SK-MEL-5 (cell line): ENCODE measurements at regions not wholly inside any gene's neighbourhood (a gene's known extent, or its start where the extent isn't known, plus 50 kb on each side); places are given as distances from the start of the nearest gene placed in this dataset.
"Not testable (repeated sequence)": the region's sequence is repeated elsewhere in the genome, so short reads cannot be mapped to it uniquely, and the experiment has no call there.

Experiments used
- DNase-seq: peaks from one replicate; pipeline ENCODE4 v3.0.0-alpha.2; 2016; ENCODE audit warnings: low read depth, low spot score
- in situ Hi-C: cut with HindIII; loops from 2 replicates; pipeline ENCODE4 v1.10.0; 2016; ENCODE audit warnings: low sequenced_read_pairs, high pct_unique_total_duplicates, low pct_unique_long_range_greater_than_20kb

GRCh38 chr11:38711110-38711509 lies 2113.1 kb upstream of the RAG2 start:
- no peak for DNase-seq
- in situ Hi-C loops: no loop called here

GRCh38 chr11:38710262-38710661 lies 2112.2 kb upstream of the RAG2 start:
- DNase-seq: no peak
- in situ Hi-C loops: no loop called here

GRCh38 chr11:38700111-38700510 lies 2102.1 kb upstream of the RAG2 start:
- DNase-seq: no peak
- in situ Hi-C loops: no loop called here

- DNase-seq: no peak
- in situ Hi-C loops: no loop called here
Observed at GRCh38 chr11:38693306-38693705, 2095.3 kb upstream of the RAG2 start.

- DNase-seq, in situ Hi-C loops: not testable (repeated sequence)
Observed at GRCh38 chr11:38690211-38690610, 2092.2 kb upstream of the RAG2 start.

GRCh38 chr11:38687008-38687407 lies 2089.0 kb upstream of the RAG2 start:
- DNase-seq: no peak
- in situ Hi-C loops: no loop called here

- in situ Hi-C loops: no loop called here
- no peak for DNase-seq
Observed at GRCh38 chr11:38683484-38683883, 2085.4 kb upstream of the RAG2 start.

GRCh38 chr11:38680746-38681145 lies 2082.7 kb upstream of the RAG2 start:
- DNase-seq: no peak
- in situ Hi-C loops: no loop called here

GRCh38 chr11:38680166-38680565 lies 2082.1 kb upstream of the RAG2 start:
- DNase-seq: no peak
- in situ Hi-C loops: no loop called here

- DNase-seq: no peak
- in situ Hi-C loops: no loop called here
Observed at GRCh38 chr11:38672445-38672844, 2074.4 kb upstream of the RAG2 start.

GRCh38 chr11:38667359-38667758 lies 2069.3 kb upstream of the RAG2 start:
- in situ Hi-C loops: no loop called here
- DNase-seq: no peak

GRCh38 chr11:38648604-38649003 lies 2050.6 kb upstream of the RAG2 start:
- DNase-seq: no peak
- in situ Hi-C loops: no loop called here

GRCh38 chr11:38646382-38646781 lies 2048.3 kb upstream of the RAG2 start:
- peak; percentile 70 for DNase-seq
- in situ Hi-C loops: no loop called here

GRCh38 chr11:38640854-38641253 lies 2042.8 kb upstream of the RAG2 start:
- in situ Hi-C loops: no loop called here
- no peak for DNase-seq

GRCh38 chr11:38612701-38613100 lies 2014.7 kb upstream of the RAG2 start:
- in situ Hi-C loops: no loop called here
- DNase-seq: no peak

GRCh38 chr11:38601371-38601770 lies 2003.3 kb upstream of the RAG2 start:
- in situ Hi-C loops, DNase-seq: not testable (repeated sequence)

- peak; percentile 92 for DNase-seq
- in situ Hi-C loops: no loop called here
Observed at GRCh38 chr11:38598418-38598817, 2000.4 kb upstream of the RAG2 start.

GRCh38 chr11:38595359-38596016 lies 1997.5 kb upstream of the RAG2 start:
- DNase-seq, in situ Hi-C loops: not testable (repeated sequence)

GRCh38 chr11:38594895-38595294 lies 1996.9 kb upstream of the RAG2 start:
- in situ Hi-C loops: no loop called here
- DNase-seq: no peak

- in situ Hi-C loops: no loop called here
Observed at GRCh38 chr11:38593649-38594048, 1995.6 kb upstream of the RAG2 start.

More at GRCh38 chr11:38593649-38594048, 1995.6 kb upstream of the RAG2 start:
- DNase-seq: peak; percentile 61
